ENCODE measurements at regions not wholly inside any gene's neighbourhood (a gene's known extent, or its start where the extent isn't known, plus 50 kb on each side); places are given as distances from the start of the nearest gene placed in this dataset.

- TF ChIP-seq, protein P1, sequence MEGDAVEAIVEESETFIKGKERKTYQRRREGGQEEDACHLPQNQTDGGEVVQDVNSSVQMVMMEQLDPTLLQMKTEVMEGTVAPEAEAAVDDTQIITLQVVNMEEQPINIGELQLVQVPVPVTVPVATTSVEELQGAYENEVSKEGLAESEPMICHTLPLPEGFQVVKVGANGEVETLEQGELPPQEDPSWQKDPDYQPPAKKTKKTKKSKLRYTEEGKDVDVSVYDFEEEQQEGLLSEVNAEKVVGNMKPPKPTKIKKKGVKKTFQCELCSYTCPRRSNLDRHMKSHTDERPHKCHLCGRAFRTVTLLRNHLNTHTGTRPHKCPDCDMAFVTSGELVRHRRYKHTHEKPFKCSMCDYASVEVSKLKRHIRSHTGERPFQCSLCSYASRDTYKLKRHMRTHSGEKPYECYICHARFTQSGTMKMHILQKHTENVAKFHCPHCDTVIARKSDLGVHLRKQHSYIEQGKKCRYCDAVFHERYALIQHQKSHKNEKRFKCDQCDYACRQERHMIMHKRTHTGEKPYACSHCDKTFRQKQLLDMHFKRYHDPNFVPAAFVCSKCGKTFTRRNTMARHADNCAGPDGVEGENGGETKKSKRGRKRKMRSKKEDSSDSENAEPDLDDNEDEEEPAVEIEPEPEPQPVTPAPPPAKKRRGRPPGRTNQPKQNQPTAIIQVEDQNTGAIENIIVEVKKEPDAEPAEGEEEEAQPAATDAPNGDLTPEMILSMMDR (IDR thresholded peaks at IDR 0.05) = no peak
- DNase-seq (ENCODE audit: low spot score) = no peak
- H3K4me3 ChIP-seq = no peak overlapping the region
- no peak overlapping the region for H3K27ac ChIP-seq
Measured at GRCh38 chr5:166399781-166400180, 1891.7 kb upstream of the WWC1 start.

DNA sequence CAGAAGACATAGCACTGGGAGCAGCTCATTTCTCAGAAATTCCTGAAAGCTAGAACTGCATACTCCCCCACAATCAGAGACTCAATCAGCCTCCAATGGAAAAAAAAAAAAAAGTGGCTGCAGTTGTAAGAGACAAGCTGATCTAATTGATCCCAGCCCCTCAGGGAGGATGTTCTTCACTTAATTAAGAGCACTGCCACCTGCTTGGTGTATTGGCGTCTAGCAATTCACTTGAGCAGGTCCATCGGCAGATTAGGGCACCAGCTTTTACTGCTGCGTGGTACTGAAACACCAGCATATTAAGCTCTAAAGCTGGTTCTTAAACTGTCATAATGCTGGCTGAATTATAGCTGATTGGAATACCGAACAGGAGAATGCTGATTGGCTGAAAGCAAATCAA is 1890.1 kb upstream of the WWC1 start:
- TF ChIP-seq, protein P1 (IDR thresholded peaks at IDR 0.05) = no peak
- no peak for DNase-seq (ENCODE audit: low spot score)
- no peak overlapping the region for H3K4me3 ChIP-seq
- no peak overlapping the region for H3K27ac ChIP-seq

DNA sequence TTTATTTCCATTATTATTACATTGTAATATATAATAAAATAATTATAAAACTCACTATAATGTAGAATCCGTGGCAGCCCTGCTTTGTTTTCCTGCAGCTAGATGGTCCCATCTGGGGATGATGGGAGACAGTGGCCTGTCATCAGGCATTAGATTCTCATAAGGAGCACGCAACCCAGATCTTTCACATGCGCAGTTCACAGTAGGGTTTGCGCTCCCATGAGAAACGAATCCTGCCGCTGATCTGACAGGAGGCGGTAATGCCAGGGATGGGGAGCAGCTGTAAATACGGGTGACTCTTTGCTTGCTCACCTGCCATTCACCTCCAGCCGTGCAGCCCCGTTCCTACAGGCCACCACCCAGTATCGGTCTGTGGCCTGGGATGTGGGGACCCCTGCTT is 1879.3 kb upstream of the WWC1 start:
- DNase-seq (ENCODE audit: low spot score) = no peak
- Histone ChIP-seq H3K4me3 (no peak overlapping the region), H3K27ac (no peak overlapping the region)
- TF ChIP-seq, protein P1 (IDR thresholded peaks at IDR 0.05) = no peak

DNA sequence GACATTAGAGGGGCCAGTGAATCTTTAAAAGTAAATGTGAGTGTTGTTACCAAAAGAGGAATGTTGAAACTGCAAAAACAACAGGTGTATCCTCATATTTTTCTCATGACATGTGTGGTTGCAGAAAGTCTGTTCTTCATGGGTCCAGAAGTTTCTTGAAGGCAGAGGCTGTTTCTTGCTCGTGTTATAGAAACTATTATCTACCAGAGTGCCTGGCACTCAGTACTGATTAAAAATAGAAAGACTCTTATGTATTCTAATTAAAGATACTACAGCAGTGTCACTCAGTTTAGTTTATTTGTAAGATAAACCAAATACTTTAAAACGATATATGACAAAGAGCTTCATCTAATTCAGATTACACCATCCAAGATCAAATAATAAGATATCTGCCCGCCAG is 1864.2 kb upstream of the WWC1 start:
- DNase-seq (ENCODE audit: low spot score) = no peak
- TF ChIP-seq, protein P1 (IDR thresholded peaks at IDR 0.05) = no peak
- H3K4me3 ChIP-seq = no peak overlapping the region
- H3K27ac ChIP-seq = no peak overlapping the region

- Histone ChIP-seq H3K27ac (no peak overlapping the region), H3K4me3 (no peak overlapping the region)
- TF ChIP-seq, protein P1 (IDR thresholded peaks at IDR 0.05) = no peak
- DNase-seq (ENCODE audit: low spot score) = no peak
Measured at GRCh38 chr5:166428264-166428803, 1863.1 kb upstream of the WWC1 start.

- TF ChIP-seq, protein P1 (IDR thresholded peaks at IDR 0.05) = no peak
- Histone ChIP-seq H3K4me3 (no peak overlapping the region), H3K27ac (no peak overlapping the region)
- DNase-seq (ENCODE audit: low spot score) = no peak
Measured at GRCh38 chr5:166430491-166431319, 1860.7 kb upstream of the WWC1 start.

GRCh38 chr5:166431456-166431855 is 1860.0 kb upstream of the WWC1 start:
- TF ChIP-seq, protein P1 (IDR thresholded peaks at IDR 0.05) = no peak
- H3K4me3 ChIP-seq = no peak overlapping the region
- no peak for DNase-seq (ENCODE audit: low spot score)
- no peak overlapping the region for H3K27ac ChIP-seq
